ENCODE measurements at regions not wholly inside any gene's neighbourhood (a gene's known extent, or its start where the extent isn't known, plus 50 kb on each side); places are given as distances from the start of the nearest gene placed in this dataset.

GRCh38 chr11:92796744-92797143 is 172.7 kb upstream of the MTNR1B start:
- TF ChIP-seq EP300 (IDR thresholded peaks at IDR 0.05; ENCODE audit: low read depth) (no peak), POLR2AphosphoS5 (IDR thresholded peaks at IDR 0.05) (no peak), POLR2A (IDR thresholded peaks at IDR 0.05) (no peak)
- TF ChIP-seq, protein P1, sequence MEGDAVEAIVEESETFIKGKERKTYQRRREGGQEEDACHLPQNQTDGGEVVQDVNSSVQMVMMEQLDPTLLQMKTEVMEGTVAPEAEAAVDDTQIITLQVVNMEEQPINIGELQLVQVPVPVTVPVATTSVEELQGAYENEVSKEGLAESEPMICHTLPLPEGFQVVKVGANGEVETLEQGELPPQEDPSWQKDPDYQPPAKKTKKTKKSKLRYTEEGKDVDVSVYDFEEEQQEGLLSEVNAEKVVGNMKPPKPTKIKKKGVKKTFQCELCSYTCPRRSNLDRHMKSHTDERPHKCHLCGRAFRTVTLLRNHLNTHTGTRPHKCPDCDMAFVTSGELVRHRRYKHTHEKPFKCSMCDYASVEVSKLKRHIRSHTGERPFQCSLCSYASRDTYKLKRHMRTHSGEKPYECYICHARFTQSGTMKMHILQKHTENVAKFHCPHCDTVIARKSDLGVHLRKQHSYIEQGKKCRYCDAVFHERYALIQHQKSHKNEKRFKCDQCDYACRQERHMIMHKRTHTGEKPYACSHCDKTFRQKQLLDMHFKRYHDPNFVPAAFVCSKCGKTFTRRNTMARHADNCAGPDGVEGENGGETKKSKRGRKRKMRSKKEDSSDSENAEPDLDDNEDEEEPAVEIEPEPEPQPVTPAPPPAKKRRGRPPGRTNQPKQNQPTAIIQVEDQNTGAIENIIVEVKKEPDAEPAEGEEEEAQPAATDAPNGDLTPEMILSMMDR (IDR thresholded peaks at IDR 0.05): no peak

Data from transverse colon (tissue), 4 donors.